ENCODE measurements at regions not wholly inside any gene's neighbourhood (a gene's known extent, or its start where the extent isn't known, plus 50 kb on each side); places are given as distances from the start of the nearest gene placed in this dataset.

DNA sequence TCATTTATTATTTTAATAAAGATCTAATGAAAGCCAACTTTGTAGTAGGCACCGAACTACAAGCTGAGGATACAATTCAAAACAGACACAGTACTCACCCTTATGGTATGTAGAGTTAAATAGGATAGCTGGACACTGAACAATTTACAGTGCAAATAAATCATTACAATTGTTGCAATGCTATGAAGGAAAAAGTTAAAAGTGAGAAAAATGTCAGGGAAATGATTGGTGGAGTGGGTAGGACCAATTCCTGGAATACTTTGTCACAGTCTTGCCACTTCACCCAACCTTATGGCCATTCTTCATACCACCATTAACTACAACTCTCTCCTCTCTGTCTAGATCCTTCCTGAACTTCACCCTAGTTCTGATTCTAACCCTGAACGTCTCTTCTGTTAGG, 70.1 kb upstream of the CCSER1 start:
- TF ChIP-seq, protein P1, sequence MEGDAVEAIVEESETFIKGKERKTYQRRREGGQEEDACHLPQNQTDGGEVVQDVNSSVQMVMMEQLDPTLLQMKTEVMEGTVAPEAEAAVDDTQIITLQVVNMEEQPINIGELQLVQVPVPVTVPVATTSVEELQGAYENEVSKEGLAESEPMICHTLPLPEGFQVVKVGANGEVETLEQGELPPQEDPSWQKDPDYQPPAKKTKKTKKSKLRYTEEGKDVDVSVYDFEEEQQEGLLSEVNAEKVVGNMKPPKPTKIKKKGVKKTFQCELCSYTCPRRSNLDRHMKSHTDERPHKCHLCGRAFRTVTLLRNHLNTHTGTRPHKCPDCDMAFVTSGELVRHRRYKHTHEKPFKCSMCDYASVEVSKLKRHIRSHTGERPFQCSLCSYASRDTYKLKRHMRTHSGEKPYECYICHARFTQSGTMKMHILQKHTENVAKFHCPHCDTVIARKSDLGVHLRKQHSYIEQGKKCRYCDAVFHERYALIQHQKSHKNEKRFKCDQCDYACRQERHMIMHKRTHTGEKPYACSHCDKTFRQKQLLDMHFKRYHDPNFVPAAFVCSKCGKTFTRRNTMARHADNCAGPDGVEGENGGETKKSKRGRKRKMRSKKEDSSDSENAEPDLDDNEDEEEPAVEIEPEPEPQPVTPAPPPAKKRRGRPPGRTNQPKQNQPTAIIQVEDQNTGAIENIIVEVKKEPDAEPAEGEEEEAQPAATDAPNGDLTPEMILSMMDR (IDR thresholded peaks at IDR 0.05; ENCODE audit: insufficient read depth, low read length): no peak
- TF ChIP-seq POLR2AphosphoS5 (IDR thresholded peaks at IDR 0.05; ENCODE audit: low read depth) (no peak), GABPA (IDR thresholded peaks at IDR 0.05; ENCODE audit: low read depth) (no peak)
- TF ChIP-seq, protein P2, sequence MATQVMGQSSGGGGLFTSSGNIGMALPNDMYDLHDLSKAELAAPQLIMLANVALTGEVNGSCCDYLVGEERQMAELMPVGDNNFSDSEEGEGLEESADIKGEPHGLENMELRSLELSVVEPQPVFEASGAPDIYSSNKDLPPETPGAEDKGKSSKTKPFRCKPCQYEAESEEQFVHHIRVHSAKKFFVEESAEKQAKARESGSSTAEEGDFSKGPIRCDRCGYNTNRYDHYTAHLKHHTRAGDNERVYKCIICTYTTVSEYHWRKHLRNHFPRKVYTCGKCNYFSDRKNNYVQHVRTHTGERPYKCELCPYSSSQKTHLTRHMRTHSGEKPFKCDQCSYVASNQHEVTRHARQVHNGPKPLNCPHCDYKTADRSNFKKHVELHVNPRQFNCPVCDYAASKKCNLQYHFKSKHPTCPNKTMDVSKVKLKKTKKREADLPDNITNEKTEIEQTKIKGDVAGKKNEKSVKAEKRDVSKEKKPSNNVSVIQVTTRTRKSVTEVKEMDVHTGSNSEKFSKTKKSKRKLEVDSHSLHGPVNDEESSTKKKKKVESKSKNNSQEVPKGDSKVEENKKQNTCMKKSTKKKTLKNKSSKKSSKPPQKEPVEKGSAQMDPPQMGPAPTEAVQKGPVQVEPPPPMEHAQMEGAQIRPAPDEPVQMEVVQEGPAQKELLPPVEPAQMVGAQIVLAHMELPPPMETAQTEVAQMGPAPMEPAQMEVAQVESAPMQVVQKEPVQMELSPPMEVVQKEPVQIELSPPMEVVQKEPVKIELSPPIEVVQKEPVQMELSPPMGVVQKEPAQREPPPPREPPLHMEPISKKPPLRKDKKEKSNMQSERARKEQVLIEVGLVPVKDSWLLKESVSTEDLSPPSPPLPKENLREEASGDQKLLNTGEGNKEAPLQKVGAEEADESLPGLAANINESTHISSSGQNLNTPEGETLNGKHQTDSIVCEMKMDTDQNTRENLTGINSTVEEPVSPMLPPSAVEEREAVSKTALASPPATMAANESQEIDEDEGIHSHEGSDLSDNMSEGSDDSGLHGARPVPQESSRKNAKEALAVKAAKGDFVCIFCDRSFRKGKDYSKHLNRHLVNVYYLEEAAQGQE (IDR thresholded peaks at IDR 0.05; ENCODE audit: insufficient replicate concordance, low read depth): no peak
